ENCODE measurements at regions not wholly inside any gene's neighbourhood (a gene's known extent, or its start where the extent isn't known, plus 50 kb on each side); places are given as distances from the start of the nearest gene placed in this dataset.
"Not testable (repeated sequence)": the region's sequence is repeated elsewhere in the genome, so short reads cannot be mapped to it uniquely, and the experiment has no call there.

- no peak overlapping the region for H3K27ac Mint-ChIP-seq
- ATAC-seq = no peak
- H3K9me3 ChIP-seq (ENCODE audit: control insufficient read depth, low read length, poor library complexity, severe bottlenecking) = no peaks in the 10 kb centered on the region
- H3K27me3 Mint-ChIP-seq = no peaks in the 10 kb centered on the region
- H3K4me1 Mint-ChIP-seq = no peaks in the 10 kb centered on the region
- H3K36me3 Mint-ChIP-seq (ENCODE audit: low read depth) = no peaks in the 10 kb centered on the region
- no peak overlapping the region for H3K4me3 Mint-ChIP-seq
- DNase-seq = no peak
These were observed 305.4 kb downstream of the BTBD3 start for GRCh38 chr20:12223057-12223456.

GRCh38 chr20:12225898-12226297 lies 308.2 kb downstream of the BTBD3 start:
- no peaks in the 10 kb centered on the region for H3K9me3 ChIP-seq (ENCODE audit: control insufficient read depth, low read length, poor library complexity, severe bottlenecking)
- no peak overlapping the region for H3K27ac Mint-ChIP-seq
- ATAC-seq (no peak), DNase-seq (no peak)
- no peaks in the 10 kb centered on the region for H3K27me3 Mint-ChIP-seq
- no peaks in the 10 kb centered on the region for H3K36me3 Mint-ChIP-seq (ENCODE audit: low read depth)
- no peak overlapping the region for H3K4me3 Mint-ChIP-seq
- H3K4me1 Mint-ChIP-seq = no peaks in the 10 kb centered on the region

DNA sequence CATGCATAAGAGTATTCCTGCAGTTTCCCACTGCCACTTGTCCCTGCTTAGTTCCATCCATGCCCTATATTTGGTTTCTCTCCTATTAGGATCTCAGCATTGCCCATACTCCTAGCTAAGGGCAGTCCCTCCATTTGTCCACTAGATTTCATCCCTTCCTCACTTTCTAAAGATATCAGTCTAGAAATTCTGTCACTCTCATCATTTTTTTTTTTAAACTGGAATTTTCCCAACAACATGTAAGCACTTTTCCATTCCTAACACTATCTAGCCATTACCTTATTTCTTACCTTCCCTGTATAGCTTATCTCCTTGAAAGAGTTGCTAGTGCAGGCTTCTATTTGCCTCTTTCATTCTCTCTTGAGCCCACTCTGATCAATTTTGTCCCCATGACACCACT lies 312.2 kb downstream of the BTBD3 start:
- Mint-ChIP-seq H3K4me1 (no peaks in the 10 kb centered on the region), H3K4me3 (no peak overlapping the region)

GRCh38 chr20:12237772-12238171 lies 320.1 kb downstream of the BTBD3 start:
- DNase-seq = no peak
- H3K4me1 Mint-ChIP-seq = no peaks in the 10 kb centered on the region
- no peak overlapping the region for H3K4me3 Mint-ChIP-seq
- no peaks in the 10 kb centered on the region for H3K36me3 Mint-ChIP-seq (ENCODE audit: low read depth)
- H3K27ac Mint-ChIP-seq = no peak overlapping the region
- H3K27me3 Mint-ChIP-seq = no peaks in the 10 kb centered on the region
- ATAC-seq = no peak
- H3K9me3 ChIP-seq (ENCODE audit: control insufficient read depth, low read length, poor library complexity, severe bottlenecking) = no peaks in the 10 kb centered on the region

More for the DNA sequence above, 312.2 kb downstream of the BTBD3 start:
- no peak for DNase-seq
- no peak for ATAC-seq
- Mint-ChIP-seq H3K27me3 (no peaks in the 10 kb centered on the region), H3K27ac (no peak overlapping the region), H3K36me3 (ENCODE audit: low read depth) (no peaks in the 10 kb centered on the region)
- no peaks in the 10 kb centered on the region for H3K9me3 ChIP-seq (ENCODE audit: control insufficient read depth, low read length, poor library complexity, severe bottlenecking)

GRCh38 chr20:12241065-12241464 lies 323.4 kb downstream of the BTBD3 start:
- H3K4me1 Mint-ChIP-seq = no peaks in the 10 kb centered on the region
- H3K27me3 Mint-ChIP-seq = no peaks in the 10 kb centered on the region
- H3K9me3 ChIP-seq (ENCODE audit: control insufficient read depth, low read length, poor library complexity, severe bottlenecking) = no peaks in the 10 kb centered on the region
- H3K4me3 Mint-ChIP-seq = no peak overlapping the region
- H3K36me3 Mint-ChIP-seq (ENCODE audit: low read depth) = no peaks in the 10 kb centered on the region
- ATAC-seq (no peak), DNase-seq (no peak)
- no peak overlapping the region for H3K27ac Mint-ChIP-seq

- ATAC-seq (no peak), DNase-seq (no peak)
- Mint-ChIP-seq H3K27me3 (no peaks in the 10 kb centered on the region), H3K4me1 (no peaks in the 10 kb centered on the region), H3K36me3 (ENCODE audit: low read depth) (no peaks in the 10 kb centered on the region), H3K27ac (no peak overlapping the region), H3K4me3 (no peak overlapping the region)
- no peaks in the 10 kb centered on the region for H3K9me3 ChIP-seq (ENCODE audit: control insufficient read depth, low read length, poor library complexity, severe bottlenecking)
These were observed 325.6 kb downstream of the BTBD3 start for GRCh38 chr20:12243327-12243726.

GRCh38 chr20:12248481-12248880 lies 330.8 kb downstream of the BTBD3 start:
- no peak overlapping the region for H3K27ac Mint-ChIP-seq
- no peak for ATAC-seq
- no peaks in the 10 kb centered on the region for H3K36me3 Mint-ChIP-seq (ENCODE audit: low read depth)
- no peaks in the 10 kb centered on the region for H3K27me3 Mint-ChIP-seq
- no peak for DNase-seq
- H3K4me1 Mint-ChIP-seq = no peaks in the 10 kb centered on the region
- H3K9me3 ChIP-seq (ENCODE audit: control insufficient read depth, low read length, poor library complexity, severe bottlenecking) = no peaks in the 10 kb centered on the region
- H3K4me3 Mint-ChIP-seq = no peak overlapping the region

DNA sequence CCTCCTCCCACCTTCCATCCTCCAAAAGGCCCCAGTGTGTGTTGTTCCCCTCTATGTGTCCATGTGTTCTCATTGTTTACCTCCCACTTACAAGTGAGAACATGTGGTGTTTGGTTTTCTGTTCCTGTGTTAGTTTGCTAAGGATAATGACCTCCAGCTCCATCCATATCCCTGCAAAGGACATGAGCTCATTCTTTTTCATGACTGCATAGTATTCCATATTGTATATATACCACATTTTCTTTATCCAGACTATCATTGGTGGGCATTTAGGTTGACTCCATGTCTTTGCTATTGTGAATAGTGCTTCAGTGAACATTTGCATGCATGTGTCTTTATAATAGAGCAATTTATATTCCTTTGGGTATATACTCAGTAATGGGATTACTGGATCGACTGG lies 333.0 kb downstream of the BTBD3 start:
- not testable (repeated sequence) for ATAC-seq; H3K36me3 Mint-ChIP-seq (ENCODE audit: low read depth); H3K27ac Mint-ChIP-seq; H3K27me3 Mint-ChIP-seq; H3K9me3 ChIP-seq (ENCODE audit: control insufficient read depth, low read length, poor library complexity, severe bottlenecking); H3K4me1 Mint-ChIP-seq; H3K4me3 Mint-ChIP-seq; DNase-seq

- H3K36me3 Mint-ChIP-seq (ENCODE audit: low read depth) = no peaks in the 10 kb centered on the region
- H3K9me3 ChIP-seq (ENCODE audit: control insufficient read depth, low read length, poor library complexity, severe bottlenecking) = no peaks in the 10 kb centered on the region
- no peaks in the 10 kb centered on the region for H3K27me3 Mint-ChIP-seq
- H3K4me1 Mint-ChIP-seq = no peaks in the 10 kb centered on the region
- no peak for ATAC-seq
- H3K27ac Mint-ChIP-seq = no peak overlapping the region
- no peak for DNase-seq
- H3K4me3 Mint-ChIP-seq = no peak overlapping the region
These were observed 335.1 kb downstream of the BTBD3 start for GRCh38 chr20:12252793-12253192.

DNA sequence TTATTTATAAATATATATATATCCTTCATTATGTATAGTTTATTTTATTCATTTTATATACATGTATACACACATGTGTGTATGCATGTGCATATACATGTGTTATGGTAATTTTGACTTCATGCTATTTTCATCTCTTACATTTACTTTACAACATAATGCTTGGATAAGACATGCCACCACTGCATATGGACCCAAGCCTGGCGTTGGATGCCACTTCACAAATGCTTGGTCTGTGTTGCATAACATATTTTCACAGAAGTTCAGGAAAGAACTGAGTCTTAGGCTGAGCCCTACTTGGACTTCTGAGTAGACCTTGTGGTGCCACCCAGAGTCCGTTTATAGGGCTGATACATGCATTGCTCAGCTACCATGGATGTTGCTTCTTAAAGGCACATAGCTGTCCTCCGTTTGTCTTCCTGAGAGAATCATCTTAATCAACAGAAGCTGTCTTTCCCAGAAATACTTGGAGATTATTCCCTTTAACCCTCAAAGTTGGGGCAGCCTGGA lies 337.8 kb downstream of the BTBD3 start:
- Mint-ChIP-seq H3K4me3 (no peak overlapping the region), H3K27ac (no peak overlapping the region), H3K27me3 (no peaks in the 10 kb centered on the region), H3K36me3 (ENCODE audit: low read depth) (no peaks in the 10 kb centered on the region), H3K4me1 (no peaks in the 10 kb centered on the region)
- H3K9me3 ChIP-seq (ENCODE audit: control insufficient read depth, low read length, poor library complexity, severe bottlenecking) = no peaks in the 10 kb centered on the region
- no peak for ATAC-seq
- no peak for DNase-seq

- no peaks in the 10 kb centered on the region for H3K4me1 Mint-ChIP-seq
These were observed 339.1 kb downstream of the BTBD3 start for GRCh38 chr20:12256806-12257205.

DNA sequence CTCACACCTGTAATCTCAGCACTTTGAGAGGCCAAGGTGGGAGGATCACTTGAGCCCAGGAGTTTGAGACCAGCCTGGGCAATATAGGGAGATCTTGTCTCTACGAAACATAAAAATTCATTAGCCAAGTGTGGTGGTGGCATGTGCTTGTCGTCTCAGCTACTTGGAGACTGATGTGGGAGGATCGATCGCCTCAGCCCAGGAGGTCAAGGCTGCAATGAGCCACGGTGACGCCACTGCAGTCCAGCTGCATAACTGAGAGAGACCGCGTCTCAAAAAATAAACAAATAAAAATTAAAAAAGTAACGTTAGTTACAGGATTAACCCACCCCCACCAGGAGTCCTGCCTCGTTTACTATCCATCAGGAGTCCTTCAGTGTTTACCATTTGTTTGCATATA lies 345.1 kb downstream of the BTBD3 start:
- H3K36me3 Mint-ChIP-seq (ENCODE audit: low read depth) = no peaks in the 10 kb centered on the region
- H3K4me1 Mint-ChIP-seq = no peaks in the 10 kb centered on the region
- no peak overlapping the region for H3K27ac Mint-ChIP-seq
- H3K27me3 Mint-ChIP-seq = no peaks in the 10 kb centered on the region
- no peaks in the 10 kb centered on the region for H3K9me3 ChIP-seq (ENCODE audit: control insufficient read depth, low read length, poor library complexity, severe bottlenecking)
- no peak overlapping the region for H3K4me3 Mint-ChIP-seq
- ATAC-seq (no peak), DNase-seq (no peak)

More at GRCh38 chr20:12256806-12257205, 339.1 kb downstream of the BTBD3 start:
- Mint-ChIP-seq H3K36me3 (ENCODE audit: low read depth) (no peaks in the 10 kb centered on the region), H3K27ac (no peak overlapping the region), H3K27me3 (no peaks in the 10 kb centered on the region), H3K4me3 (no peak overlapping the region)
- DNase-seq = no peak
- no peak for ATAC-seq
- H3K9me3 ChIP-seq (ENCODE audit: control insufficient read depth, low read length, poor library complexity, severe bottlenecking) = no peaks in the 10 kb centered on the region

DNA sequence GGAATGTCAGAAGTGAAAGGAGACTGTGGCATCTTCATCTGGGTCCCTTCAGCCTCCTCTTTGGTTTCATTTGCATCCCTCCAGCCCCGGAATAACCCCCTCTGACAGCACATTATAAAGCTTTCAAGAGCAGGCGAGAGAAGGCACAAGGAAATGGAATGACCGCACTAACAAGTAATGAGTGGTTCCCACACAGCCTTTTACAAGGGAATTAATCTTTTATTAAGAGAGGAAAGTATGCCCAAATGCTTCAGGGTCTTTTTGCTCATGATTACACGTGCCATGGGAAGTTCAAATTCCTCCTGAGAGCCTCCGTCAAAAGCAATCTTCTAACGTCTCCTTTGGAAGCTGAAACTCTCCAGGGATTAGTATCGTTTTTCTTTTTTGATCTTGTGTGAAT lies 347.0 kb downstream of the BTBD3 start:
- no peak overlapping the region for H3K4me3 Mint-ChIP-seq
- H3K4me1 Mint-ChIP-seq = no peaks in the 10 kb centered on the region
- H3K27ac Mint-ChIP-seq = no peak overlapping the region
- H3K9me3 ChIP-seq (ENCODE audit: control insufficient read depth, low read length, poor library complexity, severe bottlenecking) = no peaks in the 10 kb centered on the region
- no peak for ATAC-seq
- no peak for DNase-seq
- no peaks in the 10 kb centered on the region for H3K36me3 Mint-ChIP-seq (ENCODE audit: low read depth)
- no peaks in the 10 kb centered on the region for H3K27me3 Mint-ChIP-seq

GRCh38 chr20:12265662-12266061 lies 348.0 kb downstream of the BTBD3 start:
- Mint-ChIP-seq H3K36me3 (ENCODE audit: low read depth) (no peaks in the 10 kb centered on the region), H3K4me1 (no peaks in the 10 kb centered on the region), H3K27me3 (no peaks in the 10 kb centered on the region), H3K27ac (no peak overlapping the region), H3K4me3 (no peak overlapping the region)
- ATAC-seq = no peak
- H3K9me3 ChIP-seq (ENCODE audit: control insufficient read depth, low read length, poor library complexity, severe bottlenecking) = no peaks in the 10 kb centered on the region
- no peak for DNase-seq
